ENCODE measurements at regions not wholly inside any gene's neighbourhood (a gene's known extent, or its start where the extent isn't known, plus 50 kb on each side); places are given as distances from the start of the nearest gene placed in this dataset.

DNA sequence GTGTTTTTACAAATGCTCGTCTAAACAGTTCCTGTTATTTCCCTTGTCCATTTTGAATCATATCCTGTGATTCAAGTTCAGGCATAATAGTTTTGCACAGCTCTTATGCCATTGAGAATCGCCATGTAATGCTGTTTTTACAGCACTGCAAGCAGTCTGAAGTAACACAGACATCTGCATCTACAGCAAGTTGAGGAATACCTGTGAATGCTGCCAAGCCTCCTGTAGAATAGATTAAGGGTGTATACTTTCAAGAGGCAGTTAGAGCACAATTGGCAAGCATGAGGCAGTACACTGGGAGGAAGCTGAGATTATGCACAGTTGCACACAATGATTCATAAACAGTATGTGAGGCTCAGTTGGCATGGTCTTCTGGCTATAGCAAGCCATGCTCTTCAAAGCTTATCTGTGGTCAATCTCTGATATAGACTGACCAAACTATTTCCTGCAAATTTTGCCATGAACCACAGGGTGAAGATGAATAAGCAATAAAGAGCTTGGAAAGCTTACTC is 121.9 kb upstream of the AKR1E2 start:
- no peak for DNase-seq (ENCODE audit: low read depth in 1 of 2, low spot score in 1 of 2)
- H3K4me3 ChIP-seq (replicated peaks; ENCODE audit: insufficient read depth, low read length), result no peak overlapping the region
- no peaks in the 10 kb centered on the region for H3K27me3 ChIP-seq (ENCODE audit: insufficient read depth, poor library complexity, severe bottlenecking)
- no peak overlapping the region for H3K27ac ChIP-seq (replicated peaks)
- no peak for TF ChIP-seq CTCF (IDR thresholded peaks at IDR 0.05; ENCODE audit: insufficient read depth, low read length)
- TF ChIP-seq GABPA (IDR thresholded peaks at IDR 0.05; ENCODE audit: low read depth), result no peak
- no peak for TF ChIP-seq REST (IDR thresholded peaks at IDR 0.05; ENCODE audit: insufficient replicate concordance, low read depth)
- no peak for TF ChIP-seq SPI1 (IDR thresholded peaks at IDR 0.05; ENCODE audit: borderline replicate concordance, low read depth)
- TF ChIP-seq POLR2AphosphoS5 (IDR thresholded peaks at IDR 0.05; ENCODE audit: low read depth), result no peak

DNA sequence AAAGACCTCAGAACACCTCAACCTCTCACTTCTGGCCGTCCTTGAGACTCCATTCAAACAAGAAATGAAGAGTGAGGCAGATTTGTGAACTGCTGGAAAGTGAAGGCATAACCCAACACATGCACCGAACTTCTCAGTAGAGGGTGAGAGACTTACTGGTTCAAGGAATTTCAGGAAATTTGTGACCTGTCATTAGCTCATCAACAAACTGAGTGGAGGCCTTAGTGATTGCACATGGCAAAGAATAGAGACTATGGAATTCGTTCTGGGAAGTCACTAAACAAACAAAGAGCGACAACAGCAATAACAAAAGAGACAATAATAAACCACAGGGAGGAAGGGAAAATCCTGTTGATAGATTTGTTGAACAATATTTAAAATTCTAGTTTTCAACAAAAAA is 125.0 kb upstream of the AKR1E2 start:
- Histone ChIP-seq H3K27me3 (ENCODE audit: insufficient read depth, poor library complexity, severe bottlenecking) (no peaks in the 10 kb centered on the region), H3K4me3 (replicated peaks; ENCODE audit: insufficient read depth, low read length) (no peak overlapping the region), H3K27ac (replicated peaks) (no peak overlapping the region)
- TF ChIP-seq SPI1 (IDR thresholded peaks at IDR 0.05; ENCODE audit: borderline replicate concordance, low read depth) (no peak), CTCF (IDR thresholded peaks at IDR 0.05; ENCODE audit: insufficient read depth, low read length) (no peak), POLR2AphosphoS5 (IDR thresholded peaks at IDR 0.05; ENCODE audit: low read depth) (no peak), REST (IDR thresholded peaks at IDR 0.05; ENCODE audit: insufficient replicate concordance, low read depth) (no peak), GABPA (IDR thresholded peaks at IDR 0.05; ENCODE audit: low read depth) (no peak)
- no peak for DNase-seq (ENCODE audit: low read depth in 1 of 2, low spot score in 1 of 2)

GRCh38 chr10:4699950-4700730 is 125.9 kb upstream of the AKR1E2 start:
- no peak for DNase-seq (ENCODE audit: low read depth in 1 of 2, low spot score in 1 of 2)
- H3K4me3 ChIP-seq (replicated peaks; ENCODE audit: insufficient read depth, low read length), result no peak overlapping the region
- H3K27ac ChIP-seq (replicated peaks), result no peak overlapping the region
- no peaks in the 10 kb centered on the region for H3K27me3 ChIP-seq (ENCODE audit: insufficient read depth, poor library complexity, severe bottlenecking)
- TF ChIP-seq POLR2AphosphoS5 (IDR thresholded peaks at IDR 0.05; ENCODE audit: low read depth) (no peak), CTCF (IDR thresholded peaks at IDR 0.05; ENCODE audit: insufficient read depth, low read length) (no peak), SPI1 (IDR thresholded peaks at IDR 0.05; ENCODE audit: borderline replicate concordance, low read depth) (no peak), GABPA (IDR thresholded peaks at IDR 0.05; ENCODE audit: low read depth) (no peak), REST (IDR thresholded peaks at IDR 0.05; ENCODE audit: insufficient replicate concordance, low read depth) (no peak)
